ENCODE measurements at regions not wholly inside any gene's neighbourhood (a gene's known extent, or its start where the extent isn't known, plus 50 kb on each side); places are given as distances from the start of the nearest gene placed in this dataset.

DNA sequence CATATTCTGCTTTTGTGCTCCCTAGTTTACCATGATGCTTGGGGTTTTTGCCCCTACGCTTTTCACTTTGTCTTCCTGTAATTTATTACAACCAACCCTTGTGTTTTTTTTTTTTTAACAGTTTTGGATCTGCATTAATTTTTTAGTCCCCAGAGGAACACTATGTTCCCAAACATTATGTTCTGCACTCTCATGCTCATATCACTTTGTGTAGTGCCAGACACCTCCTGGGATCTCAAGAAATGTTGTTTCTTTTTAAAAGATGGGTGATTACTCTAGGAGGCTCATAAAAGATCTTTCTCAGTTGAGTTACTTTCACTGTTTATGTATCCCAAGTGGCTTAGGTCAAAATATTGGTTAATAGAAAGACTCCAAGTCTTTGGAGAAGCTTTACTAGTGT lies 116.2 kb upstream of the MKLN1 start:
- TF ChIP-seq, protein P1, sequence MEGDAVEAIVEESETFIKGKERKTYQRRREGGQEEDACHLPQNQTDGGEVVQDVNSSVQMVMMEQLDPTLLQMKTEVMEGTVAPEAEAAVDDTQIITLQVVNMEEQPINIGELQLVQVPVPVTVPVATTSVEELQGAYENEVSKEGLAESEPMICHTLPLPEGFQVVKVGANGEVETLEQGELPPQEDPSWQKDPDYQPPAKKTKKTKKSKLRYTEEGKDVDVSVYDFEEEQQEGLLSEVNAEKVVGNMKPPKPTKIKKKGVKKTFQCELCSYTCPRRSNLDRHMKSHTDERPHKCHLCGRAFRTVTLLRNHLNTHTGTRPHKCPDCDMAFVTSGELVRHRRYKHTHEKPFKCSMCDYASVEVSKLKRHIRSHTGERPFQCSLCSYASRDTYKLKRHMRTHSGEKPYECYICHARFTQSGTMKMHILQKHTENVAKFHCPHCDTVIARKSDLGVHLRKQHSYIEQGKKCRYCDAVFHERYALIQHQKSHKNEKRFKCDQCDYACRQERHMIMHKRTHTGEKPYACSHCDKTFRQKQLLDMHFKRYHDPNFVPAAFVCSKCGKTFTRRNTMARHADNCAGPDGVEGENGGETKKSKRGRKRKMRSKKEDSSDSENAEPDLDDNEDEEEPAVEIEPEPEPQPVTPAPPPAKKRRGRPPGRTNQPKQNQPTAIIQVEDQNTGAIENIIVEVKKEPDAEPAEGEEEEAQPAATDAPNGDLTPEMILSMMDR (IDR thresholded peaks at IDR 0.05; ENCODE audit: borderline replicate concordance, extremely low read depth, low read length, poor library complexity, severe bottlenecking) = no peak
- TF ChIP-seq EZH2 (IDR thresholded peaks at IDR 0.05; ENCODE audit: borderline replicate concordance, low read depth, low read length, severe bottlenecking) = no peak
